Lung (tissue), 11 donors: ENCODE measurements at regions not wholly inside any gene's neighbourhood (a gene's known extent, or its start where the extent isn't known, plus 50 kb on each side); places are given as distances from the start of the nearest gene placed in this dataset.

Experiments used
- ATAC-seq: fragments of 200-7000 bp; cut with Tn5 transposase; one replicate; pipeline ENCODE4 v1.9.1; 2020; ENCODE audit warnings: moderate number of reproducible peaks; ENCODE audit not compliant: insufficient read depth, low FRiP score
- DNase-seq, 3 donors: peaks; one replicate each; pipeline ENCODE4 v3.0.0-alpha.2; 2013 to 2017
- H3K27ac ChIP-seq, 2 donors: one replicate each; pipeline ENCODE4 v1.5.1; 2013; ENCODE audit warnings: mild to moderate bottlenecking in 2 of 2, moderate library complexity in 2 of 2, control low read depth in 1 of 2, inconsistent platforms in 1 of 2, low read depth in 1 of 2, low read length in 1 of 2
- H3K27me3 ChIP-seq, 3 donors: one replicate each; pipeline ENCODE4 v1.5.1; 2013; ENCODE audit warnings: low read length in 2 of 3; ENCODE audit not compliant: control insufficient read depth in 3 of 3, insufficient read depth in 3 of 3
- H3K36me3 ChIP-seq, 4 donors: one replicate each; pipeline ENCODE4 v1.5.1; 2013; ENCODE audit warnings: low read length in 4 of 4, mild to moderate bottlenecking in 1 of 4, moderate library complexity in 1 of 4; ENCODE audit not compliant: control insufficient read depth in 4 of 4, insufficient read depth in 4 of 4
- H3K4me1 ChIP-seq, 5 donors: one replicate each; pipeline ENCODE4 v1.5.1; 2013; ENCODE audit warnings: low read length in 5 of 5, mild to moderate bottlenecking in 2 of 5, moderate library complexity in 1 of 5; ENCODE audit not compliant: control insufficient read depth in 5 of 5, insufficient read depth in 5 of 5
- H3K4me3 ChIP-seq: one replicate; pipeline ENCODE4 v1.5.1; 2013; ENCODE audit warnings: mild to moderate bottlenecking, control low read depth, moderate library complexity
- H3K9ac ChIP-seq, 2 donors: one replicate each; pipeline ENCODE4 v1.5.1; 2013; ENCODE audit warnings: low read length in 2 of 2, control low read depth in 1 of 2; ENCODE audit not compliant: insufficient read depth in 1 of 2
- H3K9me3 ChIP-seq, 4 donors: one replicate each; pipeline ENCODE4 v1.5.1; 2013; ENCODE audit warnings: low read length in 3 of 4, mild to moderate bottlenecking in 1 of 4, moderate library complexity in 1 of 4; ENCODE audit not compliant: control insufficient read depth in 4 of 4, insufficient read depth in 3 of 4
- WGBS, 2 donors: extraction: QIAGEN DNeasy Blood & Tissue Kit; methylation state at CpG; one replicate each; pipeline ENCODE4 v1.1.7; 2013; 5-methylcytosine and 5-hydroxymethylcytosine counted together
- TF ChIP-seq, protein P1 (sequence below): IDR thresholded peaks from 2 replicates; pipeline ENCODE4 v1.5.1; 2012; ENCODE audit warnings: mild to moderate bottlenecking; ENCODE audit errors: control extremely low read depth, extremely low read depth
- donor health status: control.
- donor health status: control.
- donor health status: Bipolar disorder and iron deficiency.
- donor health status: healthy.
- donor health status: DM: yes; HTN: yes; CAD: no.

GRCh38 chr2:58376592-58376991 lies 135.5 kb upstream of the FANCL start:
- ATAC-seq (no peak), DNase-seq (no peak)
- 80 to 97% methylated on average over 1 of the region's 1 CpG for WGBS, 2 donors
- no peaks in the 10 kb centered on the region for H3K27me3 ChIP-seq
- H3K4me3 ChIP-seq: no peak overlapping the region
- no peaks in the 10 kb centered on the region for H3K9me3 ChIP-seq
- H3K9ac ChIP-seq: no peak overlapping the region
- no peaks in the 10 kb centered on the region for H3K36me3 ChIP-seq
- no peak overlapping the region for H3K27ac ChIP-seq
- TF ChIP-seq, protein P1, sequence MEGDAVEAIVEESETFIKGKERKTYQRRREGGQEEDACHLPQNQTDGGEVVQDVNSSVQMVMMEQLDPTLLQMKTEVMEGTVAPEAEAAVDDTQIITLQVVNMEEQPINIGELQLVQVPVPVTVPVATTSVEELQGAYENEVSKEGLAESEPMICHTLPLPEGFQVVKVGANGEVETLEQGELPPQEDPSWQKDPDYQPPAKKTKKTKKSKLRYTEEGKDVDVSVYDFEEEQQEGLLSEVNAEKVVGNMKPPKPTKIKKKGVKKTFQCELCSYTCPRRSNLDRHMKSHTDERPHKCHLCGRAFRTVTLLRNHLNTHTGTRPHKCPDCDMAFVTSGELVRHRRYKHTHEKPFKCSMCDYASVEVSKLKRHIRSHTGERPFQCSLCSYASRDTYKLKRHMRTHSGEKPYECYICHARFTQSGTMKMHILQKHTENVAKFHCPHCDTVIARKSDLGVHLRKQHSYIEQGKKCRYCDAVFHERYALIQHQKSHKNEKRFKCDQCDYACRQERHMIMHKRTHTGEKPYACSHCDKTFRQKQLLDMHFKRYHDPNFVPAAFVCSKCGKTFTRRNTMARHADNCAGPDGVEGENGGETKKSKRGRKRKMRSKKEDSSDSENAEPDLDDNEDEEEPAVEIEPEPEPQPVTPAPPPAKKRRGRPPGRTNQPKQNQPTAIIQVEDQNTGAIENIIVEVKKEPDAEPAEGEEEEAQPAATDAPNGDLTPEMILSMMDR: no peak
- no peaks in the 10 kb centered on the region for H3K4me1 ChIP-seq

GRCh38 chr2:58369594-58369993 lies 128.5 kb upstream of the FANCL start:
- DNase-seq (no peak), ATAC-seq (no peak)
- no peaks in the 10 kb centered on the region for H3K36me3 ChIP-seq
- H3K9ac ChIP-seq: no peak overlapping the region
- TF ChIP-seq, protein P1: no peak
- H3K27ac ChIP-seq: no peak overlapping the region
- no peak overlapping the region for H3K4me3 ChIP-seq
- no peaks in the 10 kb centered on the region for H3K27me3 ChIP-seq
- 93 to 94% methylated on average over 2 of the region's 2 CpGs for WGBS, 2 donors
- peaks cover 0 to 3% (median 0%) of the 10 kb centered on the region in 5 donors for H3K4me1 ChIP-seq
- no peaks in the 10 kb centered on the region for H3K9me3 ChIP-seq

DNA sequence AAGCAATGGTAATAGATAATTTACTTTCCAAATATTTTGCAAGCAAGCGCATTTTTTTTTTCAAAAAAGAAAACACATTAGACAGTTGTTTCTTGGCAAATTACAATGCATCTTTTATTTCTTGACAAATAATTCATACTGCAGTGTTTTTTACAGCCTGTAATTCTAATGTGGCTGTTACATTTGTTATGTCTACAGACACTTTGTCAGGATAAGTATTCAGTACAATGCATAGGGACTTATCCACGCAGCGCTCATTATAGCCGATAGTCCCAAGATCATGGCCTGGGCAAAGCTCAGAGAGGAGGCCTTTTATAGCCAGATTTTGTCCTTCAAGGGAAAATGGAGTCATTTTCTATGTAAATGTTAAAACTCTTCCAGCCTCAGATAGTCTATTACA lies 123.0 kb upstream of the FANCL start:
- ATAC-seq: no peak

DNA sequence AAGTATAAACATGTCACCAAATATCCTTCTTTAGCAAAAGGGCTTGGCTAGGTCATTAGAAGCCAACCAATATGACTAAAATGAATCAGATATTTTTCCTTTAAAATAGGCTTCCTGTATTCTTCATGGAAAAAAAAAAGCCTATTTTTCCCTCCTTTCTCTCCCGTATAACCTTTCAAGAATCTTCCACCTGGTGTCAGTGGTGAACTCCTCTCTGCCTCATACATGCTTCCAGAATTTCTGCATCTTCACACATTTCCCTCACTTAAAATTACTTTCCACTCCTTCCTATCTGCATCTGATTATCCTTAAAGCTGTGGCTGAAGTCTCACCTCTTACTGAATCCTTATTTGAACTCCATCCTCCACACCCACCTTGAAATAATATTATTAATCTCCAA lies 116.9 kb upstream of the FANCL start:
- Histone ChIP-seq H3K4me1 (no peaks in the 10 kb centered on the region), H3K36me3 (no peaks in the 10 kb centered on the region), H3K27ac (no peak overlapping the region), H3K4me3 (no peak overlapping the region), H3K9me3 (no peaks in the 10 kb centered on the region), H3K9ac (no peak overlapping the region), H3K27me3 (no peaks in the 10 kb centered on the region)
- DNase-seq (no peak), ATAC-seq (no peak)
- TF ChIP-seq, protein P1: no peak
- WGBS, 2 donors: 43 to 58% methylated on average over 1 of the region's 1 CpG

More for the DNA sequence above, 123.0 kb upstream of the FANCL start:
- TF ChIP-seq, protein P1: no peak
- DNase-seq: peak in 1 of 3 donors; percentile 11
- H3K27ac ChIP-seq: no peak overlapping the region
- WGBS, 2 donors: 83 to 85% methylated on average over 4 of the region's 4 CpGs
- H3K9ac ChIP-seq: no peak overlapping the region
- H3K4me1 ChIP-seq: peaks cover 0 to 3% (median 0%) of the 10 kb centered on the region in 5 donors
- no peaks in the 10 kb centered on the region for H3K9me3 ChIP-seq
- no peaks in the 10 kb centered on the region for H3K36me3 ChIP-seq
- H3K4me3 ChIP-seq: no peak overlapping the region
- no peaks in the 10 kb centered on the region for H3K27me3 ChIP-seq
